GM18909 (cell line): ENCODE measurements at regions not wholly inside any gene's neighbourhood (a gene's known extent, or its start where the extent isn't known, plus 50 kb on each side); places are given as distances from the start of the nearest gene placed in this dataset.

ENCODE experiments used
- ATAC-seq: cut with Tn5 transposase; IDR thresholded peaks from one replicate; pipeline ENCODE4 v1.9.1; 2021; ENCODE audit warnings: mild to moderate bottlenecking; ENCODE audit not compliant: unreplicated experiment, poor library complexity

DNA sequence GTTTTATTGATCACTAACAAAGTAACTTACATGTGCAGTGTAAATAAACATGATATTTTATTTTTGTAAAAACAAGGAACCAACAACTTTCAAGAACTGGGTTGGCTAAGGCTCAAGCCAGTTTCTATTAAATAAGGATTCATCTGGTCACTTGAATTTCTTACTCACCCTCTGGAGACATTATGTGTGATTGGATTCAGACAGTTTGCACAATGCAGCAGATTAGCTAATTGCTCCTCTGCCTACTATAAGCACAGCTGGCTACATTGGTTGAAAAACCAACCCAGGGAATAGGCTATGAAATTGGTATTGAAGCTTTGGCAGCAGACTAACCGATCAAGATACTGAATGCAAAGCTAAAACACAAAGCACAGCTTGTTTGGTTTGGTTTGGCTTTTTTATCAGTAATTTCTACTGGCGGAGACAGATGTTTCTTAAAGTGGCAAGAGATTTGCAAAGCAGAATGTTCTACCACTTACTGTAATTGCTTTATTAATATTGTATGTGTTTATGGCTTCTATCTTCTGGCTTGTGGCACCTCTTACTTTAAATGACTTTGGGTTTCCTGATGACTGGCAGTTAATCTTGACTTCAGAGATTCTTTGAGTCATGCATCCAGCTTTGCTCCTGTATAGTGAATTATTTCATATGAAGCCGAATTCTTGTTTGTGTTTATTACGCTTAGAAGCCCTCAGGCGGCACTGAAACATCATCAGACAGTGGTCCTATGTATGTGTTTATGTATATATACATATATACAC lies 231.5 kb downstream of the MPDZ start:
- no peak for ATAC-seq

DNA sequence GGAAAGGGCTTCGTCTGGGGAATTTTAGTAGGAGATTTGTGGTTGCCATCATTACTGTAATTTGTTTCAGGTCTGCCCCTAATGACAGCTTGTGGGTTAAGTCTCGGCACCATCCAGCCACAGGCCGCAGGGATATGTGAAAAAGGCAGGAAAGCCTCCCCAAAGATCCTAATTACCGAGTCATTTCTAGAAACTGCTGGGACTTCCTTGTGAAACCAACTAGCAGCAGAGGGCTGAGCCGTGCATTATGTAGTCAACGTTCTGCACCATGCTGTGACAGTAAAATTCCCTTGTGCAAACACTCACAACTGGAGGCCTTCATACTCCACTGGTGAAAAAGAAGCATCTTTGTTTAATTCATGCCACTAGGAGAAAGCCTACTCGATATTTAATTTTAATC lies 230.3 kb downstream of the MPDZ start:
- ATAC-seq: no peak

DNA sequence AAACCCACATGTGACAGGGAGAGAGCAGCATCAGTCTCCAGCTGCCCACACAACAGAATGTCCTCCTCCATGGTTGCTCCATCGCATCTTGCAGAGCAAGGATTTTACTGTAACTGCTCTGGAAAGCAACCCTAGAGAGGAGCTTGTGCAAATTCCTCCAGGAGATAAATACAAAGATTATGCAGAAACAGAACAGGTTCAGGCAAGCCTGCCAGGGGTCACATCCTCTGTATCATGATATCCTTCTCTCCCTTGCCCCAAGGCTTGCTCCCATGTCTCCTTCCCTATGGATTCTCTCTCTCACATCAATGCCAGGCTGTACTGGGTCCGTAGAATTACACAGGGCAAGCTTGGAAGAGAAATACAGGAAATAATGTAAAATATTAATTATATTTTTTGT lies 226.0 kb downstream of the MPDZ start:
- no peak for ATAC-seq

DNA sequence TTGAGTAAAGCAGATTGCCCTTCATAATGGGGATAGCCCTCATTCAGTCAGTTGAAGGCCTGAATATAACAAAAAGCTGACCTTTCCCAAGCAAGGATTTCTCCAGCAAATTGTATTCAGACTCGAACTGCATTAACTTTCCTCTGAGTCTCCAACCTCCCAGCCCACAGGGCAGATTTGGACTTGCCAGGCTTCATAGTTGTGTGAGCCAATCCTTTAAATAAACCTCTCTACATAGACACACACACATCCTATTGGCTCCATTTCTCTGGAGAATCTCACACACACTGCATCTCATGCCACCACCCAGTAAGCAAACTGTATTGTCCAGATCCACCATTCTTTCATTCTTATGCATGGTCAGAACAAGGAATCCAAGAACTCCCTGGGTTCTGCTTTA lies 225.1 kb downstream of the MPDZ start:
- ATAC-seq: no peak
